ENCODE measurements at regions not wholly inside any gene's neighbourhood (a gene's known extent, or its start where the extent isn't known, plus 50 kb on each side); places are given as distances from the start of the nearest gene placed in this dataset.

DNA sequence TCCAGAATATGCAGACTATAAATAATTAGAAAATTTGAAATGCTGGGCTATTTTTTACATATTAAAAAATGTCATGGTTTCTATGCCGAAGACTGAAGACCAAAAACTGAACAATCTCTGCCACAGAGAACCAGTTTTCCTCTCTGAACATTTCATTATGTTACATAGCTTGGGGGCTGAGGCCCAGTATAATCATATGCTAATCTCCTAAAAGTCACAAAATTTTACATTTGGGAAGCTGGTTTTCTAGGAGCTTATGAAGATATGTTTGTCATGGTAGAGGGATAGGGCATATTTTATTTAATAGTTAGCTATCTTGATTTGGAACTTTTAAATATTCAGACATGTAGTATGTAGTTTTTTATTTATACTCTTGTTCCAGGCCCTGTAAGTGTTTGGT, 167.8 kb downstream of the GPAT3 start:
- TF ChIP-seq, protein P1, sequence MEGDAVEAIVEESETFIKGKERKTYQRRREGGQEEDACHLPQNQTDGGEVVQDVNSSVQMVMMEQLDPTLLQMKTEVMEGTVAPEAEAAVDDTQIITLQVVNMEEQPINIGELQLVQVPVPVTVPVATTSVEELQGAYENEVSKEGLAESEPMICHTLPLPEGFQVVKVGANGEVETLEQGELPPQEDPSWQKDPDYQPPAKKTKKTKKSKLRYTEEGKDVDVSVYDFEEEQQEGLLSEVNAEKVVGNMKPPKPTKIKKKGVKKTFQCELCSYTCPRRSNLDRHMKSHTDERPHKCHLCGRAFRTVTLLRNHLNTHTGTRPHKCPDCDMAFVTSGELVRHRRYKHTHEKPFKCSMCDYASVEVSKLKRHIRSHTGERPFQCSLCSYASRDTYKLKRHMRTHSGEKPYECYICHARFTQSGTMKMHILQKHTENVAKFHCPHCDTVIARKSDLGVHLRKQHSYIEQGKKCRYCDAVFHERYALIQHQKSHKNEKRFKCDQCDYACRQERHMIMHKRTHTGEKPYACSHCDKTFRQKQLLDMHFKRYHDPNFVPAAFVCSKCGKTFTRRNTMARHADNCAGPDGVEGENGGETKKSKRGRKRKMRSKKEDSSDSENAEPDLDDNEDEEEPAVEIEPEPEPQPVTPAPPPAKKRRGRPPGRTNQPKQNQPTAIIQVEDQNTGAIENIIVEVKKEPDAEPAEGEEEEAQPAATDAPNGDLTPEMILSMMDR (IDR thresholded peaks at IDR 0.05; ENCODE audit: low read depth, low read length): no peak
- no peak for TF ChIP-seq POLR2A (IDR thresholded peaks at IDR 0.05; ENCODE audit: extremely low read depth, insufficient read length)
- TF ChIP-seq, protein P2, sequence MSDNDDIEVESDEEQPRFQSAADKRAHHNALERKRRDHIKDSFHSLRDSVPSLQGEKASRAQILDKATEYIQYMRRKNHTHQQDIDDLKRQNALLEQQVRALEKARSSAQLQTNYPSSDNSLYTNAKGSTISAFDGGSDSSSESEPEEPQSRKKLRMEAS (IDR thresholded peaks at IDR 0.05; ENCODE audit: low read depth, low read length): no peak
